ENCODE measurements at regions not wholly inside any gene's neighbourhood (a gene's known extent, or its start where the extent isn't known, plus 50 kb on each side); places are given as distances from the start of the nearest gene placed in this dataset.
A peak's percentile ranks its signal among the peaks of the same experiment; 100 is the strongest.

GRCh38 chr4:123606946-123607542 lies 210.4 kb downstream of the SPRY1 start:
- Mint-ChIP-seq H3K4me3 (peak overlapping the region; percentile 38), H3K27me3 (no peaks in the 10 kb centered on the region), H3K4me1 (ENCODE audit: low read depth) (peaks cover 38% of the 10 kb centered on the region), H3K36me3 (ENCODE audit: low read depth) (no peaks in the 10 kb centered on the region), H3K9me3 (peaks cover 9% of the 10 kb centered on the region), H3K27ac (peak overlapping the region; percentile 22)

DNA sequence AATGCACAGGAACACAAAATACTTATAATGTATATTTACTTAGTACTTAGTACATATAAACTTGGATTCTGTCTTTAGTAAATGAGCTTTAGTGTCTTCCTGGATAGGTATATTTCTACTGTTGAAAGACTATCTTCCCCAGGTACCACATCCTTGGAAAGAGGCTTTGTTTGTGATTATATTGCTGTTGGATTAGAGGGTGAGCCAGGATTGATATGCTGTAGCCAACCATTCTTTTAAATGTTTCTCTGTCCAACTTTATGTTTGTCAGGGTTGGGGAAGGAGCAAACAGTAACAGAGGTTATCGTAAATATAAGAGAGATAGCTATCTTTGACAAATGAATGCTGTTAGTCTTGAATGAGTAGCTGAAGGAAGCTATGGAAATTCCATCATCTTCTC lies 213.2 kb downstream of the SPRY1 start:
- no peaks in the 10 kb centered on the region for H3K27me3 Mint-ChIP-seq
- no peaks in the 10 kb centered on the region for H3K36me3 Mint-ChIP-seq (ENCODE audit: low read depth)
- peaks cover 4% of the 10 kb centered on the region for H3K9me3 Mint-ChIP-seq
- peaks cover 24% of the 10 kb centered on the region for H3K4me1 Mint-ChIP-seq (ENCODE audit: low read depth)
- H3K4me3 Mint-ChIP-seq, result no peak overlapping the region
- H3K27ac Mint-ChIP-seq, result no peak overlapping the region

DNA sequence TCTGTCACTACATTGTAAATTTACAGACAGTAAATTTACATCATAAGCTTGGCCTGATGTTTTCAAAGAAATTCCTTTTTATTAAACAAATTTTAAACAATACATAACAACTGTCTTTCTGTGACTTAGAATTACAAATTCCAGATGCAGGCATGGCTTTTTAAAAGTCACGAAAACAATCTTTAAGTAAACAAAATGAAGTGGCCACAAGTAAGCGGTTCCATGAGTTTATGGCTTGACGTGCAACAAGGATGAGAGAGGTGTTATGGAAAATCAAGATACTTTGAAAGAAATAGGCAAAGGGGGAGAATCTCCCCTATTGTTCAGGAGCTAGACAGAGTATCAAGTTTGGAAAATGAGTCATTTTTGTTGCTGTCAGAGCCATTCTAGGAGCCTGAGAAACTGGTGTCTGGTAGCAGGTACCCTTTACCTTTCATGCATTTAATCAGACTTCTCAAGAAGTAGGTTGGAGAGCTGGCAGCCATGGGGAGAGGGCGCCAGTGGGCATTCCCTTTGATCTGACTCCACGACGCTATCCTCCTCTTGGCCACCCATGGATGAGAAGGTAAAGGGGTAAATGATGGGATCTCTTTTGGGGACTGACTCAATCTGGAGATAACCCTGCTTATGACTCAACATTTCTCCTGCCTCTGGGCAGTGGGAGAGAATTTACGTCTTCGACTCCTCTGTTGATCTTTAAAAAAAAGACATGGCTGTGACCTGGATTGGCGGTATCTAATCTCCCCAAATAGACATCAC lies 217.2 kb downstream of the SPRY1 start:
- no peak overlapping the region for H3K27ac Mint-ChIP-seq
- H3K36me3 Mint-ChIP-seq (ENCODE audit: low read depth), result no peaks in the 10 kb centered on the region
- no peaks in the 10 kb centered on the region for H3K27me3 Mint-ChIP-seq
- H3K4me3 Mint-ChIP-seq, result no peak overlapping the region
- peaks cover 18% of the 10 kb centered on the region for H3K4me1 Mint-ChIP-seq (ENCODE audit: low read depth)
- no peaks in the 10 kb centered on the region for H3K9me3 Mint-ChIP-seq

DNA sequence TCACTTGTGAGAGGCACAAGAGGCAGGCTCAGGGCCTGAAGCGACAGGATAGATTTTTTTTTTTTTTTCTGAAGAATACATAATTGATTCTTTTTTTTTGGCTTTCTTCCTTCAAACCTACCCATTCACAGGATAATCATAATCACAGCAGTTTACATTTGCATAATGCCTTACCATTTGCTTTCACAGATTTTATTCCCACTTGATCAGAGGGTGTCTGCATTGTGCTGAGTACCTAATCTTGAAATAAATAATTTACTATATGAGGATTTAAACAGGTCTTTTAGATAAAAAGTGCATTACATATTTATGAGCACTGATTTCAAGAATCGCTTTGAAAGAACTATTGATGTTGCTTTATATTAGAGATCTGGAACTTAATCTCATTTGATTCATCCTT lies 219.3 kb downstream of the SPRY1 start:
- H3K27ac Mint-ChIP-seq, result no peak overlapping the region

DNA sequence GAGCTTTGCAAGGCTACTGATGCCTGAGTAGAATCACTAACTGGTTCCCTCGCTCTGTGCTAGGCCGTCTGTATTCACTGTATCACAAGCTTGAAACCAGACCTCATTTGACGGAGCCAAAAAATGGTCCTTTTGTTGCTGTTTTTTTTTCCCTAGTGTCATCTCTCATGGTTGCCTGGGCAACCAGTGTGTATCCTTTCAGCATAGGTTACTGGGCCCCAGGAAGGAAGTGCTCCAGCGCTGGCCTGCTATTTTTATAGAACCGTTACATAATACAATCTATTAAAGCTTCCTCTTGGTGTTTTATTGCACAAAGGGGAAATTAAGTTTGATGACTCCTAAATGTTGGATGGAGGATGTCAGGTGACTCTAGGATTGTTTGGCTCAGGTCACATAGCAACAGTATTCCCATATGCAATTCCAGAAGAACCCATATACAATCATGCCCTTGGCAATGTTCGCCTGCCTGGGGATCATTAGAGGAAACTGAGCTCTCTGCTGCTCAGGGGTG lies 220.4 kb downstream of the SPRY1 start:
- Mint-ChIP-seq H3K9me3 (no peaks in the 10 kb centered on the region), H3K4me1 (ENCODE audit: low read depth) (peaks cover 28% of the 10 kb centered on the region), H3K4me3 (no peak overlapping the region), H3K27ac (peak overlapping the region; percentile 17), H3K36me3 (ENCODE audit: low read depth) (no peaks in the 10 kb centered on the region), H3K27me3 (no peaks in the 10 kb centered on the region)

More for the DNA sequence above, 219.3 kb downstream of the SPRY1 start:
- Mint-ChIP-seq H3K27me3 (no peaks in the 10 kb centered on the region), H3K4me3 (no peak overlapping the region), H3K36me3 (ENCODE audit: low read depth) (no peaks in the 10 kb centered on the region), H3K4me1 (ENCODE audit: low read depth) (peaks cover 22% of the 10 kb centered on the region), H3K9me3 (no peaks in the 10 kb centered on the region)

- Mint-ChIP-seq H3K36me3 (ENCODE audit: low read depth) (no peaks in the 10 kb centered on the region), H3K27ac (no peak overlapping the region), H3K9me3 (no peaks in the 10 kb centered on the region), H3K4me3 (no peak overlapping the region), H3K4me1 (ENCODE audit: low read depth) (peaks cover 28% of the 10 kb centered on the region), H3K27me3 (no peaks in the 10 kb centered on the region)
Observed at GRCh38 chr4:123617791-123618190, 221.2 kb downstream of the SPRY1 start.

GRCh38 chr4:123618606-123619005 lies 222.0 kb downstream of the SPRY1 start:
- H3K27me3 Mint-ChIP-seq, result no peaks in the 10 kb centered on the region
- H3K27ac Mint-ChIP-seq, result no peak overlapping the region
- H3K4me3 Mint-ChIP-seq, result no peak overlapping the region
- H3K36me3 Mint-ChIP-seq (ENCODE audit: low read depth), result no peaks in the 10 kb centered on the region
- H3K4me1 Mint-ChIP-seq (ENCODE audit: low read depth), result peaks cover 28% of the 10 kb centered on the region
- H3K9me3 Mint-ChIP-seq, result no peaks in the 10 kb centered on the region

DNA sequence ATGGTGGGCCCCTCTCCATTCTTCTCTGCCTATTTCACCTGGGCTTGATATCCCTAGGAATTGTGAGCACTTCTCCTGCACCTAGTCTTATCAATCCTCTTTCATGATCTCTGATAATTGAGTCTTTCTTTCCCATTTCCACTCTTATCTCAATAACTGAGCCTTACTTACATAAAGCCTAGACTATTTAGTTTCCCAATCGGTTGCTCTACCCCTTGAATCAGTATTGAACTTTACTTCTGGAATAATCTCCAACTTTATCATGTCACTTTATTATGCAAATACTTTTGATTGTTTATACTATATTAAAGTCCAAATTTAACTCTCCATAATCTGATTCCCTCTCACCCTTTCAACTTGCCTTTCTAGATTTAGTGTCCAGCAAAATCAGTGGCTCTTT lies 222.7 kb downstream of the SPRY1 start:
- Mint-ChIP-seq H3K36me3 (ENCODE audit: low read depth) (no peaks in the 10 kb centered on the region), H3K4me3 (no peak overlapping the region), H3K27ac (no peak overlapping the region), H3K27me3 (no peaks in the 10 kb centered on the region), H3K4me1 (ENCODE audit: low read depth) (peaks cover 28% of the 10 kb centered on the region), H3K9me3 (no peaks in the 10 kb centered on the region)

- peaks cover 31% of the 10 kb centered on the region for H3K4me1 Mint-ChIP-seq (ENCODE audit: low read depth)
- no peak overlapping the region for H3K4me3 Mint-ChIP-seq
Observed at GRCh38 chr4:123619895-123620294, 223.3 kb downstream of the SPRY1 start.

DNA sequence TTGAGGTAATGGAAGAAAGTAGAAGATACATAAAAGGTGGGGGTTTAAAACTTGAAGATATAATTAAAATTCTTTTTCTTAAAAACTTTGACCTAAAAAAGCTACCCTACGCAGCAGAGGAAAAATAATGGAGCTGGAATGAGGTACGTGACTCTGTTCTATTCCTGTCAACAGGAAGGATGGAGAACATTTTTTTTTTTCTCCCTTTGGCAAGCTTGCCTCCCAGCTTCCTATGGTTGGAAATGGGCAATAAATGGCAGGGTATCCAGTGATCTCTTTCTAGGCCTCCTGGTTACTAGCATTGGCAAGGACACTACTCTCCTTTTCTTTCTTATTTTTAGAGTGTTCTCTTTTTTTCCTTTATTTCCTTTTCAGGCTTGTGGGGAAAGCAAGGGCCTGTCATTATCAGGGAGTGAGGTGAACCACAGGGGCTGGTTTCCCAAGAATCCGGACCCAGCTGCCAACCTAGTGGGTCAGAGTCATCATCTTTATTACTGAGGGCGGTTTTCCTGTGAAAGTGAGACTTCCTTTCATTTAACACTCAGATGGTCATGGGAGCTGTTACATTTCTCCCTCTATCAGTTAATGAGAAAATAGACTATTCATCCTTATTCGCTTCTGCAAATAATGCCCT lies 224.6 kb downstream of the SPRY1 start:
- no peak overlapping the region for H3K4me3 Mint-ChIP-seq
- no peaks in the 10 kb centered on the region for H3K9me3 Mint-ChIP-seq
- peaks cover 34% of the 10 kb centered on the region for H3K4me1 Mint-ChIP-seq (ENCODE audit: low read depth)
- no peaks in the 10 kb centered on the region for H3K27me3 Mint-ChIP-seq
- no peaks in the 10 kb centered on the region for H3K36me3 Mint-ChIP-seq (ENCODE audit: low read depth)
- H3K27ac Mint-ChIP-seq, result no peak overlapping the region

More at GRCh38 chr4:123619895-123620294, 223.3 kb downstream of the SPRY1 start:
- no peaks in the 10 kb centered on the region for H3K27me3 Mint-ChIP-seq
- no peaks in the 10 kb centered on the region for H3K36me3 Mint-ChIP-seq (ENCODE audit: low read depth)
- no peaks in the 10 kb centered on the region for H3K9me3 Mint-ChIP-seq
- H3K27ac Mint-ChIP-seq, result no peak overlapping the region

DNA sequence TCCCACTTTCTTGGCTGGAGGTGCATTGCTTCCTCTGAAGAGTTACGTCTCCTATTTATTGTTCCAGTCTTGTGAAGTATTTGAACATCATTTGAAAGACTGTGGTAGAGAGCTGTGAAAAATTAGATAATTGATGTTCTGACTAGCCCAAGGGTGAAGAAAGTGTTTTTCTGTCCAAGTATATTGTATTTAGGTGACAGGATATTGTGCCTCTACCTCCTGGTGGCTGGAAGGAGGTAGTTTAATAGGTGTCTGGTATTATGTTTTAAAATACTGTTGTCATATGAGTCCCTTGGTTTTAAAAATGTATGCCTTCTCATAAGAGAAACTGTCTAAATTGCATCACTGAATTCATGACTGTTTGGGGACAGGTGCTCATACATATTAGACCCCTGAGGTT lies 226.0 kb downstream of the SPRY1 start:
- Mint-ChIP-seq H3K9me3 (no peaks in the 10 kb centered on the region), H3K36me3 (ENCODE audit: low read depth) (no peaks in the 10 kb centered on the region), H3K4me1 (ENCODE audit: low read depth) (peaks cover 22% of the 10 kb centered on the region), H3K27me3 (no peaks in the 10 kb centered on the region), H3K27ac (no peak overlapping the region), H3K4me3 (no peak overlapping the region)

DNA sequence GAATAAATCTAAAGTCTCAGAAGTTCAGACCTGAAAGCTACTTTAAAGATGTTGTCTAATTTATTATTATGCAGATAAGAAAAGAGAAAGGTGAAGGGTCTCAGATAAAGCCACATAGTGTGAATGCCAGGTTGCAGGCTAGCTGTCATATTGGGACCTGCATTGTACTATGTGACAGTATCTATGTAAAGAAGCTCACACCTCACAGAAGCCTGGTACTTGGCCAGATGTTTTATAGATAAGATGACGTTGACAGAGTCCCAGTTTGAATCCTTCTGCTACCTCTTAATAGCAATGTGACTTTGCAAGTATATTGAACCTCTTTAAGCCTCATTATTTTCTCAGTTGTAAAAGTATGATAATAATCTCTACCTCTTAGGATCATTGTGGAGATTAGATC lies 227.0 kb downstream of the SPRY1 start:
- no peaks in the 10 kb centered on the region for H3K36me3 Mint-ChIP-seq (ENCODE audit: low read depth)
- no peak overlapping the region for H3K27ac Mint-ChIP-seq
- H3K4me3 Mint-ChIP-seq, result no peak overlapping the region
- H3K4me1 Mint-ChIP-seq (ENCODE audit: low read depth), result peaks cover 16% of the 10 kb centered on the region
- H3K9me3 Mint-ChIP-seq, result no peaks in the 10 kb centered on the region
- no peaks in the 10 kb centered on the region for H3K27me3 Mint-ChIP-seq

- no peak overlapping the region for H3K27ac Mint-ChIP-seq
- peaks cover 12% of the 10 kb centered on the region for H3K4me1 Mint-ChIP-seq (ENCODE audit: low read depth)
- no peak overlapping the region for H3K4me3 Mint-ChIP-seq
- H3K36me3 Mint-ChIP-seq (ENCODE audit: low read depth), result no peaks in the 10 kb centered on the region
- no peaks in the 10 kb centered on the region for H3K27me3 Mint-ChIP-seq
- H3K9me3 Mint-ChIP-seq, result no peaks in the 10 kb centered on the region
Observed at GRCh38 chr4:123624959-123625358, 228.4 kb downstream of the SPRY1 start.

GRCh38 chr4:123628288-123628687 lies 231.7 kb downstream of the SPRY1 start:
- Mint-ChIP-seq H3K4me3 (no peak overlapping the region), H3K9me3 (no peaks in the 10 kb centered on the region), H3K27ac (no peak overlapping the region), H3K27me3 (no peaks in the 10 kb centered on the region), H3K36me3 (ENCODE audit: low read depth) (no peaks in the 10 kb centered on the region), H3K4me1 (ENCODE audit: low read depth) (peaks cover 16% of the 10 kb centered on the region)

Measured in stimulated activated naive CD8-positive, alpha-beta T cell treated with anti-CD3 and anti-CD28 coated beads, Interleukin-15, Interleukin-2, amounts not matched to agents 100 ng/mL and 50 ng/mL, for 24 hours (primary cell).